H1 (cell line): ENCODE measurements at regions not wholly inside any gene's neighbourhood (a gene's known extent, or its start where the extent isn't known, plus 50 kb on each side); places are given as distances from the start of the nearest gene placed in this dataset.

Experiments
- CEBPB ChIP-seq: IDR thresholded peaks from 2 replicates; pipeline ENCODE4 v1.6.1; 2012; ENCODE audit warnings: low read depth, low read length
- FOSL1 ChIP-seq: IDR thresholded peaks from 2 replicates; pipeline ENCODE4 v1.6.1; 2011; ENCODE audit warnings: mild to moderate bottlenecking, low read depth, low read length, moderate library complexity; ENCODE audit not compliant: insufficient read depth
- SP2 ChIP-seq: IDR thresholded peaks from 2 replicates; pipeline ENCODE4 v1.6.1; 2012; ENCODE audit warnings: mild to moderate bottlenecking, low read length, inconsistent platforms
- TCF12 ChIP-seq: IDR thresholded peaks from 2 replicates; pipeline ENCODE4 v1.6.1; 2011; ENCODE audit warnings: low read depth, mild to moderate bottlenecking, low read length
- TF ChIP-seq, protein P1 (sequence below): fragments of 300-600 bp; sonication (generic); IDR thresholded peaks from 2 replicates; pipeline ENCODE4 v1.7.1; 2012; ENCODE audit warnings: low read length, moderate library complexity, mild to moderate bottlenecking, inconsistent platforms; ENCODE audit not compliant: insufficient replicate concordance
- TF ChIP-seq, protein P2 (sequence below): IDR thresholded peaks from 2 replicates; pipeline ENCODE4 v1.6.1; 2012; ENCODE audit warnings: low read length, inconsistent platforms

DNA sequence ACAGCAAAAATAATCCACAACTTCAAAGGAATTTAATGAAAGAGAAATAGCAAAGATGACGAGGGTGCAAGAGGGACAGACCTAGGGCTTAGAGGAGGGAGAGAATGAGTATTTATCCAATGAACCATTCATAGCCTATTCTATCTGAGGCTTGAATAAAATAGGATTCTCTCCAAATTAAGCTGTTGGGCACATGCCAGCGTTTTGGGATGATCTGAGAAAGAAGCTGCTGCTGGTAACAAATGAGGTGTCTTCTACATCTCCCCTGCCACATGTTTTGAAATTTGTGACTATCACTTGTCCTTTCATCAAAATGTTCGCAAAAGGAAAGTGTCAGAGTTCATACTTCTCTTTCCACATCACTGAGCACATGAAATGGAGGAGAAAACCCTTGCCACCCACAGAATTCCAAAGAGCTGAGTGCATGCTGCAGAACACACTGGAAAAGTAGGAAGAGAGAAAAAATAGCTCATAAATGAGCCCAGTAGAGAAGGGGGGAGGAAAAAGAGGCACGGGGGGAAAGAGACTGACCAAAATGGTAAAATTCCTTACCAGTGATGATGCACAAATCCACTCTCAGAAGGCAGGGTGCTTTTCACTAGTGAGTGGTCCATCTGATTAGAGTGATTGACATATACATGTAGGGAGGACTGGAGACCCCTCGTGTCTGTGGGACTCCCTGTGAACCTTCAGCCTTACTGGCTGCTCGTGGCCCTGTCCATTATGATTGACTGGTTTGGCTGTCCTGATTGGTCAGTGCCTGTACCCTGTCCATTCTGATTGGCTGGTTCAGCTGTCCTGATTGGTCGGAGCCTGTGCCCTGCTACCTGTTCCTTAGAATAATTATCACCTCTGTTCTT is 180.5 kb downstream of the OGFRL1 start (continued):
- TF ChIP-seq, protein P1, sequence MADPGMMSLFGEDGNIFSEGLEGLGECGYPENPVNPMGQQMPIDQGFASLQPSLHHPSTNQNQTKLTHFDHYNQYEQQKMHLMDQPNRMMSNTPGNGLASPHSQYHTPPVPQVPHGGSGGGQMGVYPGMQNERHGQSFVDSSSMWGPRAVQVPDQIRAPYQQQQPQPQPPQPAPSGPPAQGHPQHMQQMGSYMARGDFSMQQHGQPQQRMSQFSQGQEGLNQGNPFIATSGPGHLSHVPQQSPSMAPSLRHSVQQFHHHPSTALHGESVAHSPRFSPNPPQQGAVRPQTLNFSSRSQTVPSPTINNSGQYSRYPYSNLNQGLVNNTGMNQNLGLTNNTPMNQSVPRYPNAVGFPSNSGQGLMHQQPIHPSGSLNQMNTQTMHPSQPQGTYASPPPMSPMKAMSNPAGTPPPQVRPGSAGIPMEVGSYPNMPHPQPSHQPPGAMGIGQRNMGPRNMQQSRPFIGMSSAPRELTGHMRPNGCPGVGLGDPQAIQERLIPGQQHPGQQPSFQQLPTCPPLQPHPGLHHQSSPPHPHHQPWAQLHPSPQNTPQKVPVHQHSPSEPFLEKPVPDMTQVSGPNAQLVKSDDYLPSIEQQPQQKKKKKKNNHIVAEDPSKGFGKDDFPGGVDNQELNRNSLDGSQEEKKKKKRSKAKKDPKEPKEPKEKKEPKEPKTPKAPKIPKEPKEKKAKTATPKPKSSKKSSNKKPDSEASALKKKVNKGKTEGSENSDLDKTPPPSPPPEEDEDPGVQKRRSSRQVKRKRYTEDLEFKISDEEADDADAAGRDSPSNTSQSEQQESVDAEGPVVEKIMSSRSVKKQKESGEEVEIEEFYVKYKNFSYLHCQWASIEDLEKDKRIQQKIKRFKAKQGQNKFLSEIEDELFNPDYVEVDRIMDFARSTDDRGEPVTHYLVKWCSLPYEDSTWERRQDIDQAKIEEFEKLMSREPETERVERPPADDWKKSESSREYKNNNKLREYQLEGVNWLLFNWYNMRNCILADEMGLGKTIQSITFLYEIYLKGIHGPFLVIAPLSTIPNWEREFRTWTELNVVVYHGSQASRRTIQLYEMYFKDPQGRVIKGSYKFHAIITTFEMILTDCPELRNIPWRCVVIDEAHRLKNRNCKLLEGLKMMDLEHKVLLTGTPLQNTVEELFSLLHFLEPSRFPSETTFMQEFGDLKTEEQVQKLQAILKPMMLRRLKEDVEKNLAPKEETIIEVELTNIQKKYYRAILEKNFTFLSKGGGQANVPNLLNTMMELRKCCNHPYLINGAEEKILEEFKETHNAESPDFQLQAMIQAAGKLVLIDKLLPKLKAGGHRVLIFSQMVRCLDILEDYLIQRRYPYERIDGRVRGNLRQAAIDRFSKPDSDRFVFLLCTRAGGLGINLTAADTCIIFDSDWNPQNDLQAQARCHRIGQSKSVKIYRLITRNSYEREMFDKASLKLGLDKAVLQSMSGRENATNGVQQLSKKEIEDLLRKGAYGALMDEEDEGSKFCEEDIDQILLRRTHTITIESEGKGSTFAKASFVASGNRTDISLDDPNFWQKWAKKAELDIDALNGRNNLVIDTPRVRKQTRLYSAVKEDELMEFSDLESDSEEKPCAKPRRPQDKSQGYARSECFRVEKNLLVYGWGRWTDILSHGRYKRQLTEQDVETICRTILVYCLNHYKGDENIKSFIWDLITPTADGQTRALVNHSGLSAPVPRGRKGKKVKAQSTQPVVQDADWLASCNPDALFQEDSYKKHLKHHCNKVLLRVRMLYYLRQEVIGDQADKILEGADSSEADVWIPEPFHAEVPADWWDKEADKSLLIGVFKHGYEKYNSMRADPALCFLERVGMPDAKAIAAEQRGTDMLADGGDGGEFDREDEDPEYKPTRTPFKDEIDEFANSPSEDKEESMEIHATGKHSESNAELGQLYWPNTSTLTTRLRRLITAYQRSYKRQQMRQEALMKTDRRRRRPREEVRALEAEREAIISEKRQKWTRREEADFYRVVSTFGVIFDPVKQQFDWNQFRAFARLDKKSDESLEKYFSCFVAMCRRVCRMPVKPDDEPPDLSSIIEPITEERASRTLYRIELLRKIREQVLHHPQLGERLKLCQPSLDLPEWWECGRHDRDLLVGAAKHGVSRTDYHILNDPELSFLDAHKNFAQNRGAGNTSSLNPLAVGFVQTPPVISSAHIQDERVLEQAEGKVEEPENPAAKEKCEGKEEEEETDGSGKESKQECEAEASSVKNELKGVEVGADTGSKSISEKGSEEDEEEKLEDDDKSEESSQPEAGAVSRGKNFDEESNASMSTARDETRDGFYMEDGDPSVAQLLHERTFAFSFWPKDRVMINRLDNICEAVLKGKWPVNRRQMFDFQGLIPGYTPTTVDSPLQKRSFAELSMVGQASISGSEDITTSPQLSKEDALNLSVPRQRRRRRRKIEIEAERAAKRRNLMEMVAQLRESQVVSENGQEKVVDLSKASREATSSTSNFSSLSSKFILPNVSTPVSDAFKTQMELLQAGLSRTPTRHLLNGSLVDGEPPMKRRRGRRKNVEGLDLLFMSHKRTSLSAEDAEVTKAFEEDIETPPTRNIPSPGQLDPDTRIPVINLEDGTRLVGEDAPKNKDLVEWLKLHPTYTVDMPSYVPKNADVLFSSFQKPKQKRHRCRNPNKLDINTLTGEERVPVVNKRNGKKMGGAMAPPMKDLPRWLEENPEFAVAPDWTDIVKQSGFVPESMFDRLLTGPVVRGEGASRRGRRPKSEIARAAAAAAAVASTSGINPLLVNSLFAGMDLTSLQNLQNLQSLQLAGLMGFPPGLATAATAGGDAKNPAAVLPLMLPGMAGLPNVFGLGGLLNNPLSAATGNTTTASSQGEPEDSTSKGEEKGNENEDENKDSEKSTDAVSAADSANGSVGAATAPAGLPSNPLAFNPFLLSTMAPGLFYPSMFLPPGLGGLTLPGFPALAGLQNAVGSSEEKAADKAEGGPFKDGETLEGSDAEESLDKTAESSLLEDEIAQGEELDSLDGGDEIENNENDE: no peak
- TF ChIP-seq TCF12 (no peak), SP2 (no peak), CEBPB (no peak), FOSL1 (no peak)
- TF ChIP-seq, protein P2, sequence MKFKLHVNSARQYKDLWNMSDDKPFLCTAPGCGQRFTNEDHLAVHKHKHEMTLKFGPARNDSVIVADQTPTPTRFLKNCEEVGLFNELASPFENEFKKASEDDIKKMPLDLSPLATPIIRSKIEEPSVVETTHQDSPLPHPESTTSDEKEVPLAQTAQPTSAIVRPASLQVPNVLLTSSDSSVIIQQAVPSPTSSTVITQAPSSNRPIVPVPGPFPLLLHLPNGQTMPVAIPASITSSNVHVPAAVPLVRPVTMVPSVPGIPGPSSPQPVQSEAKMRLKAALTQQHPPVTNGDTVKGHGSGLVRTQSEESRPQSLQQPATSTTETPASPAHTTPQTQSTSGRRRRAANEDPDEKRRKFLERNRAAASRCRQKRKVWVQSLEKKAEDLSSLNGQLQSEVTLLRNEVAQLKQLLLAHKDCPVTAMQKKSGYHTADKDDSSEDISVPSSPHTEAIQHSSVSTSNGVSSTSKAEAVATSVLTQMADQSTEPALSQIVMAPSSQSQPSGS: no peak
